Endothelial cell of umbilical vein (primary cell): ENCODE measurements at regions not wholly inside any gene's neighbourhood (a gene's known extent, or its start where the extent isn't known, plus 50 kb on each side); places are given as distances from the start of the nearest gene placed in this dataset.

Source experiments
- BruUV-seq: library from RNA; stranded (reverse); fragments of 400-500 nt; replicated peaks from 2 replicates; lab custom pipeline; 2021; lab: Mats Ljungman, UMichigan
- CTCF ChIA-PET: fragments of 300-600, 350-600 bp; sonication (Branson Sonifier 250); formaldehyde crosslinking; loops from one replicate; lab custom pipeline; 2021; ENCODE audit warnings: antibody characterized with exemption, inconsistent platforms; lab: Charles Lee
- POLR2A ChIA-PET: fragments of 300-600, 350-600 bp; sonication (Branson Sonifier 250); formaldehyde crosslinking; loops from one replicate; lab custom pipeline; 2021; ENCODE audit warnings: antibody characterized with exemption, inconsistent platforms; lab: Charles Lee
- DNase-seq: peaks from one replicate; pipeline ENCODE4 v3.0.0-alpha.2; 2011; ENCODE audit warnings: low read depth, low spot score
- FAIRE-seq: peaks from 2 replicates; lab custom pipeline; 2011; peaks lifted over from hg19 to GRCh38; lab: Jason Lieb, UNC
- H2AFZ ChIP-seq: 2 replicates; pipeline ENCODE4 v1.6.0; 2012; ENCODE audit warnings: low read depth, low read length, control low read depth, inconsistent platforms
- H3K27ac ChIP-seq: 2 replicates; pipeline ENCODE4 v1.5.1; 2011; ENCODE audit warnings: low read depth, mild to moderate bottlenecking, control low read depth, low read length, moderate library complexity; ENCODE audit not compliant: insufficient read depth
- H3K27me3 ChIP-seq, 2 experiments: 2 replicates each; pipeline versions ENCODE4 v1.6.0 to v1.6.1; 2011; ENCODE audit warnings: low read length in 2 of 2, mixed read lengths in 1 of 2; ENCODE audit not compliant: control insufficient read depth in 2 of 2, insufficient read depth in 2 of 2
- H3K36me3 ChIP-seq, 2 experiments: 2 replicates in 1 of 2; 3 replicates in 1 of 2; pipeline ENCODE4 v1.5.1; 2011; ENCODE audit warnings: low read length in 2 of 2, mild to moderate bottlenecking in 1 of 2, moderate library complexity in 1 of 2; ENCODE audit not compliant: control insufficient read depth in 2 of 2, insufficient read depth in 2 of 2; ENCODE audit errors: extremely low read depth in 1 of 2
- H3K4me1 ChIP-seq: 3 replicates; pipeline ENCODE4 v1.5.1; 2011; ENCODE audit warnings: mild to moderate bottlenecking, low read length; ENCODE audit not compliant: control insufficient read depth, insufficient read depth; ENCODE audit errors: extremely low read depth
- H3K4me2 ChIP-seq: 2 replicates; pipeline ENCODE4 v1.6.1; 2011; ENCODE audit warnings: low read length, control low read depth, mixed read lengths; ENCODE audit not compliant: insufficient read depth
- H3K4me3 ChIP-seq, 3 experiments: fragments of 200-600 bp in 1 of 3; sonication (generic), shearing (Covaris generic) in 1 of 3; replicated peaks in 1 of 3; 2 replicates each; pipeline ENCODE4 v1.5.1; 2011 to 2016; ENCODE audit warnings: control low read depth in 3 of 3, low read length in 3 of 3, mild to moderate bottlenecking in 2 of 3, inconsistent platforms in 1 of 3, low read depth in 1 of 3, moderate library complexity in 1 of 3; ENCODE audit not compliant: insufficient read depth in 1 of 3
- H3K79me2 ChIP-seq: 2 replicates; pipeline ENCODE4 v1.6.0; 2012; ENCODE audit warnings: low read length, inconsistent platforms; ENCODE audit not compliant: control insufficient read depth, insufficient read depth
- H3K9ac ChIP-seq: replicated peaks from 2 replicates; pipeline ENCODE3; 2011; ENCODE audit warnings: low read length, control low read depth; ENCODE audit not compliant: insufficient read depth; ENCODE audit errors: extremely low read depth
- H3K9me1 ChIP-seq: replicated peaks from 3 replicates; pipeline ENCODE4 v1.6.0; 2011; ENCODE audit warnings: mild to moderate bottlenecking, low read length; ENCODE audit not compliant: control insufficient read depth, insufficient read depth; ENCODE audit errors: extremely low read depth
- H3K9me3 ChIP-seq: replicated peaks from 2 replicates; pipeline ENCODE4 v1.5.1; 2012; ENCODE audit warnings: low read length, inconsistent platforms; ENCODE audit not compliant: control insufficient read depth, insufficient read depth
- H4K20me1 ChIP-seq: replicated peaks from 2 replicates; pipeline ENCODE3; 2011; ENCODE audit warnings: mild to moderate bottlenecking, low read length; ENCODE audit not compliant: control insufficient read depth, insufficient read depth; ENCODE audit errors: extremely low read depth
- CTCF ChIP-seq, 2 donors: IDR thresholded peaks; 1 replicate in 1 of 2; 2 replicates in 1 of 2; pipeline ENCODE4 v1.5.1; 2011; ENCODE audit warnings: low read length in 2 of 2, mild to moderate bottlenecking in 2 of 2, moderate library complexity in 2 of 2, control low read depth in 1 of 2, inconsistent platforms in 1 of 2, low read depth in 1 of 2; ENCODE audit not compliant: insufficient read depth in 1 of 2; ENCODE audit errors: extremely low read depth in 1 of 2
- EZH2 ChIP-seq: IDR thresholded peaks from 2 replicates; pipeline ENCODE4 v1.6.1; 2012; ENCODE audit warnings: borderline replicate concordance, low read depth, mild to moderate bottlenecking, moderate library complexity, low read length, inconsistent platforms; ENCODE audit not compliant: severe bottlenecking
- FOS ChIP-seq: IDR thresholded peaks from 2 replicates; pipeline ENCODE4 v1.6.1; 2011; ENCODE audit warnings: mild to moderate bottlenecking, low read length, moderate library complexity, borderline replicate concordance; ENCODE audit not compliant: insufficient read depth
- GATA2 ChIP-seq: IDR thresholded peaks from 2 replicates; pipeline ENCODE4 v1.7.0; 2011; ENCODE audit warnings: low read depth, mild to moderate bottlenecking, moderate library complexity, mixed read lengths, low read length; ENCODE audit not compliant: insufficient read length, insufficient read depth
- JUN ChIP-seq: IDR thresholded peaks from 2 replicates; pipeline ENCODE4 v1.6.1; 2011; ENCODE audit warnings: borderline replicate concordance, low read depth; ENCODE audit not compliant: insufficient read length, insufficient read depth
- MAX ChIP-seq: IDR thresholded peaks from 2 replicates; pipeline ENCODE4 v1.6.1; 2011; ENCODE audit not compliant: insufficient read depth, insufficient read length
- MYC ChIP-seq: IDR thresholded peaks from one replicate; pipeline ENCODE4 v1.6.1; 2011; ENCODE audit warnings: mild to moderate bottlenecking, low read depth, low read length
- POLR2A ChIP-seq: IDR thresholded peaks from 2 replicates; pipeline ENCODE4 v1.6.1; 2012; ENCODE audit warnings: low read depth, mild to moderate bottlenecking, control low read depth, low read length
- POLR2AphosphoS5 ChIP-seq: IDR thresholded peaks from 2 replicates; pipeline ENCODE4 v1.6.1; 2012; ENCODE audit warnings: low read depth, mild to moderate bottlenecking, control low read depth, low read length, moderate library complexity; ENCODE audit not compliant: insufficient read depth
- dilution Hi-C: fragments of 300-500 bp; cut with MboI; formaldehyde crosslinking; loops from one replicate; pipeline ENCODE4 v1.15.0; 2019; ENCODE audit warnings: low sequenced_read_pairs; ENCODE audit not compliant: extremely low pct_ligation_motif_present
- intact Hi-C: fragments of 100-400 bp; cut with micrococcal nuclease; formaldehyde crosslinking; loops from one replicate; pipeline ENCODE4 v1.10.0; 2022

DNA sequence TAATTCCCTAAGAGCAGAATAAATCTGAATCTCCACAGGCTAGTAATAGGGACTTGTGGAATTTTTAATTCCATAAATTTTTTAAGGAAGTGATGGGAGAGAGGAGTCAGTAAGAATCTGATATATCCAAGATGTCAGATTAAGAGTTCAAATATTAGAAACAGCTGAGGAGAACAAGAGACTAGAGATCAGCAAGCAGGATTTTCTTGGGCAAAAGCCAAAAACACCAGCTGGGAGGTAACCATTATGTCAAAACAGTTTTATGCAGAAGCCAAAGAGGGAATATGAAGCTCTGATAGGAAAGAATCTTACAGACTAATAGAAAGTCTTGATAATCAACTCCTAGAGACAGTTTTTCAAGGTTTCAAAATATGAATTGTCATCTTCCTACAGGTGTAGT lies 72.2 kb upstream of the RBPJ start:
- TF ChIP-seq JUN (no peak), POLR2A (no peak), EZH2 (no peak), FOS (no peak), GATA2 (no peak), MAX (no peak), CTCF (IDR thresholded peaks at IDR 0.05; ENCODE audit: extremely low read depth in 1 of 2, insufficient read depth in 1 of 2, low read depth in 1 of 2, low read length in 2 of 2) (no peak), POLR2AphosphoS5 (no peak), MYC (no peak)
- intact Hi-C loops = no loop called here
- FAIRE-seq (no peak), DNase-seq (no peak)
- no peaks in the 10 kb centered on the region for H3K9me3 ChIP-seq
- H3K4me2 ChIP-seq = no peak overlapping the region
- no peaks in the 10 kb centered on the region for H3K9me1 ChIP-seq
- H3K27ac ChIP-seq = no peak overlapping the region
- H3K79me2 ChIP-seq = no peaks in the 10 kb centered on the region
- no peak overlapping the region for H3K9ac ChIP-seq
- no peak overlapping the region for H3K4me3 ChIP-seq
- no peak overlapping the region for H2AFZ ChIP-seq
- ChIA-PET POLR2A (no interaction called here), CTCF (no interaction called here)
- H3K4me1 ChIP-seq = no peaks in the 10 kb centered on the region
- H3K27me3 ChIP-seq = no peaks in the 10 kb centered on the region
- dilution Hi-C loops = no loop called here
- BruUV-seq = no TSS peak
- H3K36me3 ChIP-seq = no peaks in the 10 kb centered on the region
- no peaks in the 10 kb centered on the region for H4K20me1 ChIP-seq
